ENCODE measurements at regions not wholly inside any gene's neighbourhood (a gene's known extent, or its start where the extent isn't known, plus 50 kb on each side); places are given as distances from the start of the nearest gene placed in this dataset.

DNA sequence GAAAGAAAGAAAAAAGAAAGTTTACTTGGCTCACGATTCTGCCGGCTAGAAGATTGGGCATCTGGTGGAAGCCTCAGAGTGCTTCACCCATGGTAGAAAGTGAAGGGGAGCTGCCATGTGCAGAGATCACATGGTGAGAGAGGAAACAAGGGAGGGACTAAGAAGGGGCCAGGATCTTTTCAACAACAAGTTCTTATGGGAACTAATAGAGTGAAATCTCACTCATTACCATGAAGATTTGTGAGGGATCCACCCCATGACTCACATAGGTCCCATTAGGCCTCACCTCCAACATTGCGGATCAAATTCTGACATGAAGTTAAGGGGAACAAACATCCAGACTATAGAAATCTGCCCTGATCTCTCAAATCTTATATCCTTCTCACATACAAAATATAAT is 61.3 kb upstream of the UGT8 start:
- no peak for DNase-seq (ENCODE audit: low spot score)

DNA sequence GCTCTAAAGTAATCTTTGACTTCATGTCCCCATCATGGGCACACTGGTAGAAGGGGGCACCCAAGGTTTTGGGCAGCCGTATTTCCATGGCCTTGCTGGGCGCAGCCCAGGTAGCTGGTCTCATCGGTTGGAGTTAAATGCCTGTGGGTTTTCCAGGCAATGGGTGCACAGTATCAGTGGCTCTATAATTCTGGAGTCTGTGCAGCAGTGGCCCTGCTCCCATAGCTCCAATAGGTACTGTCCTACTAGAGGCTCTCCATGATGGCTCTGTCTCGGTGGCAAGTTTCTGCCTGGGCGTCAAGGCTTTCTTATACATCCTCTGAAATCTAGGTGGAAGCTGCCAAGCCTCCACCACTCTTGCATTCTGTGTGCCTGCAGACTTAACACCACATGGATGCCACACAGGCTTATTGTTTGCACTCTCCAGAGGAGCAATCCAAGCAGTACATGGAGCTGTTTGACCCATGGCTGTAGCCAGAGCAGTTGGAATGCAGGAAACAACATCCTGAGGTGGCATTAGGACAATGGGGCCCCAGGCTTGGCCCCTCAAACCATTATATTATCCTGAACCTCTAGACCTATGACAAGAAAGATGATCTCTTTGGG is 60.5 kb upstream of the UGT8 start:
- DNase-seq (ENCODE audit: low spot score) = no peak

DNA sequence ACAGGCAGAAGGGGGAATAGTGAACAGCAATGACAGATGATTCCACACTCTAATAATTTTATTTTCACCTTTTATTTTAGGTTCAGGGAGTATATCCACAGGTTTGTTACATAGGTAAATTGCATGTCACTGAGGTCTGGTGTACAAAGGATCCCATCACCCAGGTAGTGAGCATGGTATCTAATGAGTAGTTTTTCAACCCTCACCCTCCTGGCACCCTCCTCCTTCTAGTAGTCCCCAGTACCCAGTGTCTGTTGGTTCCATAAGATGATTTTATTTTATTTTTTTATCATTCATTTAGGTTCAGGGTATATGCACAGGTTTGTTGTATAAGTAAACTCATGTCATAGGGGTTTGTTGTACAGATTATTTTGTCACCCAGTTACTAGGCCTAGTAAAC is 58.6 kb upstream of the UGT8 start:
- no peak for DNase-seq (ENCODE audit: low spot score)

DNA sequence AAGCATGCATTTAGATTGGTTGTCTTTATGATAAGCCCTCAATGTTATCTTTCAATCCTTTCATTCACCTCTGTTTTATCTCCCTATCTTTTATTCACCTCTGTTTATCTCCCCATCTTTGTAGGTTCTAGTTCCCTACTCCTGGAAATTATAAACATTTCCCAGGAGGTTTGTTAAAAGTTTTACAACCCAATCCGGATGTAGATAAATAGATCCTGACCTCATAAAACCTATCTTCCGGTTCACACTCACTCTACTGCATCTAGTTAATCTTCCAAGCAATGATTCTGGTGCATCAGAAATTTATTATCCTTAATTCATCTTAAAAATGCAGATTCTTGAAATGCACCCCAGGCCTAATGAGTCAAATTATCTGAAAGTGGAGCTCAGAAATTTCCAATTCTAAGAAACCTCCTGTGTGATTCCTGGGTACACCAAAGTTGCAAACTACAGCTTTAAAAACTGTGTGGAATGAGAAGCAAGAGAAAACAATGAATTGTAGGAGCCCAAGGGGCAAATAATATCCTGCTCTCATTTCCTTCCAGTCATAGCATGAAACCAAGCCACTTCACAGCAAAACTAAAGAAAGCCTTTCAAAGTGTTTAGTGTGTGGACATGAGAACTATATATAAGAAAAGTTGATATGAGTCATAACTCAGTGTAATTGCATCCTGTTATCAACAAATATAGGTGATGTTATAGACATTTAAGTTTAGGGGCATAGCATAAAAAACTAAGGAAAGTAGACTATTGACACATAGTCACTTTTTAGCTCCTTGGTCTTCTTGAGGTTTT is 51.1 kb upstream of the UGT8 start:
- DNase-seq (ENCODE audit: low spot score) = no peak

All from AG08395 (cell line).